MG63 (cell line): ENCODE measurements at regions not wholly inside any gene's neighbourhood (a gene's known extent, or its start where the extent isn't known, plus 50 kb on each side); places are given as distances from the start of the nearest gene placed in this dataset.

Experiments
- DNase-seq: peaks from one replicate; pipeline ENCODE4 v3.0.0-alpha.2; 2020
- H3K27me3 ChIP-seq: fragments of 250-450 bp; sonication (Bioruptor Pico); 2 replicates; pipeline ENCODE4 v1.5.1; 2020; ENCODE audit warnings: mild to moderate bottlenecking, moderate library complexity
- H3K36me3 ChIP-seq: fragments of 250-450 bp; sonication (Bioruptor Pico); 2 replicates; pipeline ENCODE4 v1.5.1; 2020; ENCODE audit warnings: mild to moderate bottlenecking, moderate library complexity
- H3K4me3 ChIP-seq: fragments of 250-450 bp; sonication (Bioruptor Pico); 2 replicates; pipeline ENCODE4 v1.5.1; 2020; ENCODE audit warnings: mild to moderate bottlenecking, moderate library complexity
- H3K9me3 ChIP-seq: fragments of 250-450 bp; sonication (Bioruptor Pico); 2 replicates; pipeline ENCODE4 v1.5.1; 2020; ENCODE audit warnings: mild to moderate bottlenecking, moderate library complexity

GRCh38 chr10:3622845-3623621, 162.0 kb downstream of the KLF6 start:
- H3K36me3 ChIP-seq, result no peaks in the 10 kb centered on the region
- DNase-seq, result no peak
- no peaks in the 10 kb centered on the region for H3K27me3 ChIP-seq
- peaks cover 2% of the 10 kb centered on the region; the same call in 1 of the 2 replicates for H3K9me3 ChIP-seq
- no peak overlapping the region for H3K4me3 ChIP-seq

DNA sequence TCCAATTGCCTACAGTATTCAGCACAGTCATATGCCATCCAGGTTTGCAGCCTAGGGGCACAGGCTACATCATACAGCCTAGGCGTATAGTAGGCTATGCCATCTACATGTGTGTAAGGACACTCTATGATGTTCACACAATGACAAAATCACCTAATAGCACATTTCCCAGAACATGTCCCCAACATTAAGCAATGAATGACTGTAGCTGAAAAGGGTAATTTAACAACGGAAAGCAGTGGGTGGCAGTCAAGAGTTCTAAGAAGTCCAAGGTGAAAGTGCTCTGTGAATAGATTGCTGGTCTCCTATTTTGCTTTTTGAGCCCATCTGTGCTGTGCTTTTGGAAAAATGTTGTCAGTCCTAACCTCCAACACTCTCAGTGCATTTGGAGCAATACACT, 162.6 kb downstream of the KLF6 start:
- H3K27me3 ChIP-seq, result no peaks in the 10 kb centered on the region
- no peak for DNase-seq
- no peak overlapping the region for H3K4me3 ChIP-seq
- H3K9me3 ChIP-seq, result peaks cover 2% of the 10 kb centered on the region; the same call in 1 of the 2 replicates
- no peaks in the 10 kb centered on the region for H3K36me3 ChIP-seq

- DNase-seq, result no peak
- Histone ChIP-seq H3K9me3 (peaks cover 2% of the 10 kb centered on the region; the same call in 1 of the 2 replicates), H3K4me3 (no peak overlapping the region), H3K36me3 (no peaks in the 10 kb centered on the region), H3K27me3 (no peaks in the 10 kb centered on the region)
Measured at GRCh38 chr10:3620818-3621217, 164.2 kb downstream of the KLF6 start.

- DNase-seq, result no peak
- Histone ChIP-seq H3K9me3 (peaks cover 2% of the 10 kb centered on the region; the same call in 1 of the 2 replicates), H3K27me3 (no peaks in the 10 kb centered on the region), H3K4me3 (no peak overlapping the region), H3K36me3 (no peaks in the 10 kb centered on the region)
Measured at GRCh38 chr10:3619241-3619640, 165.8 kb downstream of the KLF6 start.

GRCh38 chr10:3616880-3617279, 168.1 kb downstream of the KLF6 start:
- Histone ChIP-seq H3K9me3 (peaks cover 2% of the 10 kb centered on the region; the same call in 1 of the 2 replicates), H3K4me3 (no peak overlapping the region), H3K36me3 (no peaks in the 10 kb centered on the region), H3K27me3 (no peaks in the 10 kb centered on the region)
- DNase-seq, result no peak

DNA sequence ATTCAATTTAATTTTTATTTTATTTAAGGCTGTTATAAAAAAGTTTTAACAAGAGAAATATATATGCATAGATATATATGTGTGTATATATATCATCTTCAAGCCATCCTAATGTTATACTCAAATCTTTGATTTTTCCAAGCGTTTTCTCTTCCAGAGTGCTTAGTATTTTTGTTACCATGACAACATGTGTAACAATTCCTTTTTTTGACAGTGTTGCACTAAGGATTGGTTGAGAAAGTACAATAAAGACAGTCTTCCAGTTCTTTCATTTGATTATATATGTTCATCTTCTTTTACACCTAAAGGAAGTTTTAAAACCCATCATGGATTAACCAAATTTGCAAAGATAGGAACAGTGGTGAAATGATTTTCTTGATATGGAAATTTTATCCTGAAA, 171.7 kb downstream of the KLF6 start:
- Histone ChIP-seq H3K27me3 (no peaks in the 10 kb centered on the region), H3K4me3 (no peak overlapping the region), H3K36me3 (no peaks in the 10 kb centered on the region), H3K9me3 (peaks cover 7% of the 10 kb centered on the region; the same call in 1 of the 2 replicates)
- DNase-seq, result no peak

GRCh38 chr10:3612183-3613001, 172.6 kb downstream of the KLF6 start:
- Histone ChIP-seq H3K9me3 (peaks cover 7% of the 10 kb centered on the region; the same call in 1 of the 2 replicates), H3K27me3 (no peaks in the 10 kb centered on the region), H3K4me3 (no peak overlapping the region), H3K36me3 (no peaks in the 10 kb centered on the region)
- no peak for DNase-seq

- Histone ChIP-seq H3K4me3 (no peak overlapping the region), H3K27me3 (no peaks in the 10 kb centered on the region), H3K36me3 (no peaks in the 10 kb centered on the region), H3K9me3 (peaks cover 7% of the 10 kb centered on the region; the same call in 1 of the 2 replicates)
- no peak for DNase-seq
Measured at GRCh38 chr10:3606309-3606708, 178.7 kb downstream of the KLF6 start.

DNA sequence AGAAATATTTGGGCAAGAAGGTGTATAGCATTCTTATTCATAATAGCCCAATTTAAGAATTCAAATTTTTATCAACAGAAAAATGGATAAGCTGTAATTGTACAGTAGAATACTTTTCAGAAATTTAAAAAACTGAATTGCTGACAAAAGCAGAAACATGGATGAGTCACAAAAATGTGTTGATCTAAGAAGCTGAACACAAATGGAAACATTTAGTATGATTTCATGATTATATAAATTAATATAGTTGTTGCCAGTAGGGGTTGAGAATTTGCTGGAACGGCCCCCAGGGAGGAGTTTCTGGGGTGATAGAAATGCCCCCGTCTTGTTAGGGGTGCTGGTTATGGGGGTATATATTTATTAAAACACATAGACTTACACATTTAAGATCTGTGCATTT, 179.1 kb downstream of the KLF6 start:
- DNase-seq, result no peak
- no peaks in the 10 kb centered on the region for H3K36me3 ChIP-seq

DNA sequence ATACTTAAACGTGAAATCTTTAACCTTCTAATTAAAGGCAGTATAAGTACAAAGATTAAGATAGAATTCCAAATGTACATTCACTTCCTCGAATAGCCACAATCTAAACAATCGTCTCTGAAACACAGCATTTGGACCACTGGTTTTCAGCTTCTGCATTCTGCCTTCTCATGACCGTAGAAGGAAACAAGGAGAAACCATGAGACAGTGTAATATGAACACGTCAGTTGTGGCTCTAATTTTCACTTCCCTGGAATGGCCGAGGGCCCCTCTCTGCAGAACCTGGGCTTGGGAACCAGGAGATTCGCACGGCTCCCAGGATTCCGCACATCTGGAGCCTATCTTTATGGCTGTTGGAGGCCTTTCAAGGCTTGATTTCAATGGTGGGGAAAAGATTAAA, 189.3 kb downstream of the KLF6 start:
- DNase-seq, result no peak

More for the DNA sequence above, 179.1 kb downstream of the KLF6 start:
- Histone ChIP-seq H3K4me3 (no peak overlapping the region), H3K9me3 (0 out of 2 replicates have a peak, but pooled peaks cover 4% of the 10 kb centered on the region), H3K27me3 (no peaks in the 10 kb centered on the region)

GRCh38 chr10:3593611-3594010, 191.4 kb downstream of the KLF6 start:
- Histone ChIP-seq H3K4me3 (no peak overlapping the region), H3K27me3 (no peaks in the 10 kb centered on the region), H3K9me3 (no peaks in the 10 kb centered on the region), H3K36me3 (no peaks in the 10 kb centered on the region)
- no peak for DNase-seq

More for the DNA sequence above, 189.3 kb downstream of the KLF6 start:
- Histone ChIP-seq H3K4me3 (no peak overlapping the region), H3K9me3 (no peaks in the 10 kb centered on the region), H3K27me3 (no peaks in the 10 kb centered on the region), H3K36me3 (no peaks in the 10 kb centered on the region)

GRCh38 chr10:3592424-3592823, 192.6 kb downstream of the KLF6 start:
- DNase-seq, result no peak
- H3K4me3 ChIP-seq, result no peak overlapping the region
- H3K36me3 ChIP-seq, result no peaks in the 10 kb centered on the region
- no peaks in the 10 kb centered on the region for H3K9me3 ChIP-seq
- no peaks in the 10 kb centered on the region for H3K27me3 ChIP-seq

DNA sequence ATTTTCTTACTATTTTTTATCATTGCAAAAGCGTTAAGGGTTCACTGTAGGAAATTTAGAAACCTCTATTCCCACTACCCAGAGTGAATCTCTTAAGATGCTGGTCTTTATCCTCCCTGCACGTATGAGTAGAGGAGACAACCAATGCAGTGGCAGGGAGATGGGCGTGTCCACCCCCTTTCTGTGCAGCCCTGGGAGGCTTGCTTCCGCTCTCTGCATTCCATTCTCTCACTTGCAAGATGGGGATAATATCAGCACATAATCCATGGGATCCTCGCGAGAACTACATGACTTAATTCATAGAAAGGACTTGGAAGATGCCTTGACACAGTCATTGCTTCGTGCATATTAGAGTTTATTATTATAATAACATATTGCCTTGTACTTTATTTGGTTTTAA, 196.2 kb downstream of the KLF6 start:
- Histone ChIP-seq H3K27me3 (no peaks in the 10 kb centered on the region), H3K36me3 (no peaks in the 10 kb centered on the region), H3K9me3 (no peaks in the 10 kb centered on the region), H3K4me3 (no peak overlapping the region)
- DNase-seq, result no peak

GRCh38 chr10:3588346-3588745, 196.7 kb downstream of the KLF6 start:
- Histone ChIP-seq H3K9me3 (no peaks in the 10 kb centered on the region), H3K36me3 (no peaks in the 10 kb centered on the region), H3K4me3 (no peak overlapping the region), H3K27me3 (no peaks in the 10 kb centered on the region)
- DNase-seq, result no peak

- Histone ChIP-seq H3K4me3 (no peak overlapping the region), H3K36me3 (no peaks in the 10 kb centered on the region), H3K27me3 (no peaks in the 10 kb centered on the region), H3K9me3 (no peaks in the 10 kb centered on the region)
- DNase-seq, result no peak
Measured at GRCh38 chr10:3584926-3585784, 199.9 kb downstream of the KLF6 start.

GRCh38 chr10:3580565-3580964, 204.4 kb downstream of the KLF6 start:
- Histone ChIP-seq H3K9me3 (no peaks in the 10 kb centered on the region), H3K36me3 (no peaks in the 10 kb centered on the region), H3K4me3 (no peak overlapping the region), H3K27me3 (no peaks in the 10 kb centered on the region)
- DNase-seq, result no peak

DNA sequence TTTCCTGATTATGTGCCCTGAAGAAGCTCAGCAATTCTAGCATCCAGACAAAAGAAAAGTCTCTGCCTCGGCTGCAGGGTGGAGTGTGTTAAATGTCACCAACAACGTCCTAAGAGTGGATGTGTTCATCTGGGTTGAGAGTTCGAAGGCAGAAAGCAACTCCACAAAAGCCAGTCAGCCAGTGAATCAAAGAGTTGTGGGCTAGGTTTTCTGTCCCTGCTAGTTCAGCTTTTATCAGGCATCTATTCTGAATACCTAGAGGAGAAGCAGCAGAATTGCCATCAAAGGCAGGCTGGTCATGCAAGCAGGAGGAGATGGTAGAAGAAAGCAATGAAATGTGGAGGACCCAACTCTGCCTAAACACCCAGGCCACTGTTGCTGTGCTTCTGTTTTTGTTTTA, 205.2 kb downstream of the KLF6 start:
- no peak for DNase-seq
- Histone ChIP-seq H3K4me3 (no peak overlapping the region), H3K36me3 (no peaks in the 10 kb centered on the region), H3K27me3 (no peaks in the 10 kb centered on the region), H3K9me3 (no peaks in the 10 kb centered on the region)
